Cardiac muscle cell (in vitro differentiated cells and primary cell): ENCODE measurements at regions not wholly inside any gene's neighbourhood (a gene's known extent, or its start where the extent isn't known, plus 50 kb on each side); places are given as distances from the start of the nearest gene placed in this dataset.

ENCODE experiments used
- DNase-seq, 2 donors: peaks; one replicate each; pipeline versions ENCODE4 v3.0.0 to v3.0.0-alpha.2; 2010 to 2017; ENCODE audit warnings: low read depth in 1 of 2, low spot score in 1 of 2
- H3K27ac ChIP-seq: fragments of 200-600 bp; sonication (generic); 2 replicates; pipeline ENCODE4 v1.5.1; 2016
- H3K27me3 ChIP-seq: fragments of 200-600 bp; sonication (generic); 2 replicates; pipeline ENCODE4 v1.6.0; 2016; ENCODE audit warnings: control low read depth
- H3K36me3 ChIP-seq: fragments of 200-600 bp; sonication (generic); 2 replicates; pipeline ENCODE4 v1.5.1; 2016; ENCODE audit warnings: control low read depth
- H3K4me1 ChIP-seq: fragments of 200-600 bp; sonication (generic); 2 replicates; pipeline ENCODE4 v1.8.1; 2017; ENCODE audit warnings: low read depth, mild to moderate bottlenecking, mixed run types
- H3K4me3 ChIP-seq: fragments of 200-600 bp; sonication (generic); 2 replicates; pipeline ENCODE4 v1.5.1; 2016; ENCODE audit warnings: mild to moderate bottlenecking
- H3K9me3 ChIP-seq: fragments of 200-600 bp; sonication (generic); 2 replicates; pipeline ENCODE4 v1.5.1; 2017; ENCODE audit warnings: low read depth, mild to moderate bottlenecking, control low read depth
- TF ChIP-seq, protein P1 (sequence below): IDR thresholded peaks from 2 replicates; pipeline ENCODE4 v1.5.1; 2012; ENCODE audit warnings: low read depth, mild to moderate bottlenecking, low read length

DNA sequence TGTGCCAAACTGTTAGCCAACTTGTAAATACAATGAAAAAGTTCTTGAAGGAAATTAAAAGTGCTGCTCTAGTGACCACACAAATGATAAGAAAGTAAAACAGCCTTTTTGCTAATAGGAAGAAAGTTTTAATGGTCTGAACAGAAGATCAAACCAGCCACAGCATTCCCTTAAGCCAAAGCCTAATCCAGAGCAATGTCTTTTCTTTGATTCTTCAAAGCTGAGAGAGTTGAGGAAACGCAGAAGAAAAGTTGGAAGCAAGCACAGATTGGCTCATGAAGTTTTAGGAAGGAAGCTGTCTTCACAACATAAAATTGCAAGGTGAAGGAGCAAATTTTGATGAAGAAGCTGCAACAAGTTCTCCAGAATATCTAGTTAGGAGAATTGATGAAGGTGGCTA lies 213.8 kb downstream of the ATXN7L3B start:
- no peaks in the 10 kb centered on the region for H3K9me3 ChIP-seq
- H3K4me3 ChIP-seq = no peak overlapping the region
- no peak for DNase-seq
- TF ChIP-seq, protein P1, sequence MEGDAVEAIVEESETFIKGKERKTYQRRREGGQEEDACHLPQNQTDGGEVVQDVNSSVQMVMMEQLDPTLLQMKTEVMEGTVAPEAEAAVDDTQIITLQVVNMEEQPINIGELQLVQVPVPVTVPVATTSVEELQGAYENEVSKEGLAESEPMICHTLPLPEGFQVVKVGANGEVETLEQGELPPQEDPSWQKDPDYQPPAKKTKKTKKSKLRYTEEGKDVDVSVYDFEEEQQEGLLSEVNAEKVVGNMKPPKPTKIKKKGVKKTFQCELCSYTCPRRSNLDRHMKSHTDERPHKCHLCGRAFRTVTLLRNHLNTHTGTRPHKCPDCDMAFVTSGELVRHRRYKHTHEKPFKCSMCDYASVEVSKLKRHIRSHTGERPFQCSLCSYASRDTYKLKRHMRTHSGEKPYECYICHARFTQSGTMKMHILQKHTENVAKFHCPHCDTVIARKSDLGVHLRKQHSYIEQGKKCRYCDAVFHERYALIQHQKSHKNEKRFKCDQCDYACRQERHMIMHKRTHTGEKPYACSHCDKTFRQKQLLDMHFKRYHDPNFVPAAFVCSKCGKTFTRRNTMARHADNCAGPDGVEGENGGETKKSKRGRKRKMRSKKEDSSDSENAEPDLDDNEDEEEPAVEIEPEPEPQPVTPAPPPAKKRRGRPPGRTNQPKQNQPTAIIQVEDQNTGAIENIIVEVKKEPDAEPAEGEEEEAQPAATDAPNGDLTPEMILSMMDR = no peak
- H3K27ac ChIP-seq = no peak overlapping the region
- H3K27me3 ChIP-seq = no peaks in the 10 kb centered on the region
- H3K36me3 ChIP-seq = no peaks in the 10 kb centered on the region
- no peaks in the 10 kb centered on the region for H3K4me1 ChIP-seq

DNA sequence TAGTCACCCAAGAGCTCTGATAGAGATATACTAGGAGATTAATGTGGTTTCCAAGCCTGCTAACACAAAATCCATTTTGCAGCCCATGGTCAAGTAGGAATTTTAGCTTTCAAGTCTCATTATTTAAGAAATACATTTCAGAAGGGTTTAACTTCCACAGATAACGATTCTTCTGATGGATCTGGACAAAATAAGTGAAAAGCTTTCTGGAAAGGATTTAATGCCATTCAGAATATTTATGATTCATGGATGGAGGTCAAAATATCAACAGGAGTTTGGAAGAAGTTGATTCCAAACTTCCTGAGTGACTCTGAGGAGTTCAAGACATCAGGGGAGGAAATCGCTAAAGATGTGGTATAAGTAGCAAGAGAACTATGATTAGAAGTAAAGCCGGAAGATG lies 214.6 kb downstream of the ATXN7L3B start:
- DNase-seq = no peak
- TF ChIP-seq, protein P1 = no peak
- Histone ChIP-seq H3K27me3 (no peaks in the 10 kb centered on the region), H3K27ac (no peak overlapping the region), H3K9me3 (no peaks in the 10 kb centered on the region), H3K4me1 (no peaks in the 10 kb centered on the region), H3K4me3 (no peak overlapping the region), H3K36me3 (no peaks in the 10 kb centered on the region)

DNA sequence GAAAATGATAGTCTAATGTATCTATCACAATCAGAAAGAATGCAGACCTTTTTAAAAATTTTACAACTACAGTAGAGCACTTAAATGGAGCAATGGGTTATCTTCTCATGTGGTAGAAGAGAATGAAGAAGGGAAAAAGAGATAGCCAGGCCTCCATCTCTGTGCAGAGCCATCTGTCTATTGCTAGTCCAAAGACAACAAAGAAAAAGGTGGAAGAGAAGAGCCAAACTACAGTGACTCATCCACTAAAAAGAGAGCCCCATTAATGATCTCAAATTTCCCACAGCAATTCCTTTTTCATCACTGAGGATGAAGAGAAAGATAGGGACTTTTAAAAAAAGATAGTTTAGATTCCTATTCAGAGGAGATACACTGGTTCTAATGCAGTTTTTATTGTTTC lies 232.9 kb downstream of the ATXN7L3B start:
- Histone ChIP-seq H3K27me3 (no peaks in the 10 kb centered on the region), H3K9me3 (no peaks in the 10 kb centered on the region), H3K4me3 (no peak overlapping the region), H3K27ac (no peak overlapping the region), H3K4me1 (no peaks in the 10 kb centered on the region), H3K36me3 (no peaks in the 10 kb centered on the region)
- DNase-seq = no peak
- TF ChIP-seq, protein P1 = no peak

DNA sequence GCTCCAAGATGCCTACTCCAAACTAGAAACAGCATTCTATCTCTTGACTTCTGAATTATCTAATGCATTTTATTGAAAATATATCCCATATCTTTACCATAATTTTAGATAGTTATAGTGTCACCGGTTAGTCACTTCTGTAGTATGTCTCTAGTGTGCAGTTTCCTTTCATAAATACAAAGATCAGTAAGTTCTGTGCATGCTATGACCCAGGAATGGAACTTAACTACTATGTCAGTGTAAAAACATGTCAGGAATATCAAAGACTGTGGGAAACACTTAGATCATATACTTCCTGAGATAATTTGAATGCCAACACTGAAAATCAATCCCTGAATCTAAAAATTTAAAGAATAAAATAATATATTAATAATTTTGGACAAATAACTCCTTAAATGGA lies 237.6 kb downstream of the ATXN7L3B start:
- Histone ChIP-seq H3K4me3 (no peak overlapping the region), H3K9me3 (no peaks in the 10 kb centered on the region), H3K4me1 (no peaks in the 10 kb centered on the region), H3K36me3 (no peaks in the 10 kb centered on the region), H3K27ac (no peak overlapping the region), H3K27me3 (no peaks in the 10 kb centered on the region)
- no peak for DNase-seq
- TF ChIP-seq, protein P1 = no peak

DNA sequence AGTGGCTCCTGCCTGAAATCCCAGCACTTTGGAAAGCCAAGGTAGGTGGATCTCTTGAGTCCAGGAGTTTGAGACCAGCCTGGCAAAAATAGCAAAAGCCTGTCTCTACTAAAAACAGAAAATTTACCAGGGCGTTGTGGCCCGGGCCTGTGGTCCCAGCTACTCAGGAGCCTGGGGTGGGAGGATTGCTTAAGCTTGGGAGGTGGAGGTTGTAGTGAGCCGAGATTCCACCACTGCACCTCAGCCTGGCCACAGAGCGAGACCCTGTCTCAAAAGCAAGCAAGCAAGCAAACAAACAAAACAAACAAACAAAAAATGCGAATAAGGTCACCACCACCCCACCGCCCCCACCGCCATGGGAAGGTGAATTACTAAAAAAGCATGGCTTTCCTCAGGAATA lies 238.7 kb downstream of the ATXN7L3B start:
- Histone ChIP-seq H3K4me3 (no peak overlapping the region), H3K27me3 (no peaks in the 10 kb centered on the region), H3K27ac (no peak overlapping the region), H3K9me3 (no peaks in the 10 kb centered on the region), H3K36me3 (no peaks in the 10 kb centered on the region), H3K4me1 (no peaks in the 10 kb centered on the region)
- TF ChIP-seq, protein P1 = no peak
- no peak for DNase-seq
